Keratinocyte (primary cell): ENCODE measurements at regions not wholly inside any gene's neighbourhood (a gene's known extent, or its start where the extent isn't known, plus 50 kb on each side); places are given as distances from the start of the nearest gene placed in this dataset.

Experiments
- CTCF ChIP-seq, 3 experiments: IDR thresholded peaks in 1 of 3; conservative IDR thresholded peaks in 1 of 3; optimal IDR thresholded peaks in 1 of 3; 2 replicates in 2 of 3; 3 replicates in 1 of 3; pipeline versions ENCODE3 to v1.5.1; 2011; ENCODE audit warnings: low read length in 3 of 3, mild to moderate bottlenecking in 3 of 3, moderate library complexity in 2 of 3, control low read depth in 1 of 3, inconsistent platforms in 1 of 3; ENCODE audit not compliant: insufficient read depth in 2 of 3; ENCODE audit errors: extremely low read depth in 1 of 3
- EZH2 ChIP-seq: IDR thresholded peaks from one replicate; pipeline ENCODE4 v1.6.1; 2012; ENCODE audit warnings: inconsistent platforms, mild to moderate bottlenecking, low read length, moderate library complexity

GRCh38 chr12:112589275-112589674 lies 170.5 kb downstream of the PTPN11 start:
- TF ChIP-seq CTCF (optimal IDR thresholded peaks at IDR 0.05 in 1 of 3, IDR thresholded peaks at IDR 0.05 in 1 of 3, conservative IDR thresholded peaks at IDR 0.05 in 1 of 3; ENCODE audit: extremely low read depth in 1 of 3, insufficient read depth in 2 of 3, low read length in 3 of 3) (no peak), EZH2 (no peak)
